Esophagus squamous epithelium (tissue), 4 donors: ENCODE measurements at regions not wholly inside any gene's neighbourhood (a gene's known extent, or its start where the extent isn't known, plus 50 kb on each side); places are given as distances from the start of the nearest gene placed in this dataset.

Experiments
- small RNA-seq, 4 donors: library from RNA; depleted of rRNA; stranded (forward); fragments of <200 nt; gene quantifications; one replicate each; pipeline ENCODE3, GENCODE V24; 2016

Small RNA genes in the stretch of these regions (small RNA-seq; reads per million reads assigned to genes)
- gene AL008629.1 = 0 reads per million in 4 donors
- gene HDGFP1 = 0 to 0.09 (median 0) reads per million in 4 donors
- 0 reads per million in 4 donors for gene MCRIP2P1
- 0.07 to 0.74 (median 0.43) reads per million in 4 donors for gene RNA5SP514
